ENCODE measurements at regions not wholly inside any gene's neighbourhood (a gene's known extent, or its start where the extent isn't known, plus 50 kb on each side); places are given as distances from the start of the nearest gene placed in this dataset.

DNA sequence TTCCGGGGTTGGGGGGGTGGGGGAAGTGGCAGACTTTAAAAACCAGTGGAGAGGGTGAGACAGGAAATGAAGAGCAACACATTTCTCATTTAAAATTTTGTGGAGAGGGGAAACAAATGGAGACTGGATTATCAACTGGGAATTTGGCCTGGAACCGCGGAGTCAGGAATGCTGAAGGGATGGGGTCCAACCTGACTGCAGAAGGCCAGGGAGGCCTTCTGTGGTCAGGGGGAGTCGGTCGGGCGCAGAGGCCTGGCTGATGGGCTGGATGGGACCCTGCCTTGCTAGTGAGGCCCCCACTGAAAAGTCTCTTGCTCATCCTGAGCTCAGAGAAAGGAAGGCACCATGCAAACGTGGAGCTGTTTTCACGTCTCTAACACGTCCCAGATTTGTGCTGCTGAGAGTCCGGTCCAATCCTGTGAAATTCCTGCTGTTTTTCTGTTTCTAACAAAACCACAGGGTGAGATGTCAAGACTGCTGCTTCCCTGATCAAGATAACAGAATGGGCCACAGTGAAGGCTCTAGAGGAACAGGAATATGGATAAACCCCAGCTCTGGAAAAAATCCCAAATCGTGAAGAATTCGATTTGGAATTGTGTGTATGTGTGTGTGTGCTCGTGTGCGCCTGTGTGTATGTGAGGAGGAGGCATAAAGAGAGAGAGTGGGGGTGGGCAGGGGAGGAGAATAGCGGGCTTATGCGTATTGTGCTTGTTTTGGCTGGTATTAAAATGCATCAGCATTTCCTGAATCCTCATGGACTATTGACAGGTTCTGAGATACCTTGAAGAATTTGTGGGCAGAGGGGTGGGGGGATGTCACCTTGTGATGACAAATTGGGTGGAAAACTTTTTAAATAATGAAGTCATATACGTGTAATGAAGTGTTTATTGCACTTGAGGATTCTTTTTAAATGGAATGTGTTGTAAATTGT lies 117.4 kb downstream of the NGF start:
- no peak overlapping the region for H3K18ac ChIP-seq (ENCODE audit: low read depth in 1 of 2, low read length in 2 of 2)

DNA sequence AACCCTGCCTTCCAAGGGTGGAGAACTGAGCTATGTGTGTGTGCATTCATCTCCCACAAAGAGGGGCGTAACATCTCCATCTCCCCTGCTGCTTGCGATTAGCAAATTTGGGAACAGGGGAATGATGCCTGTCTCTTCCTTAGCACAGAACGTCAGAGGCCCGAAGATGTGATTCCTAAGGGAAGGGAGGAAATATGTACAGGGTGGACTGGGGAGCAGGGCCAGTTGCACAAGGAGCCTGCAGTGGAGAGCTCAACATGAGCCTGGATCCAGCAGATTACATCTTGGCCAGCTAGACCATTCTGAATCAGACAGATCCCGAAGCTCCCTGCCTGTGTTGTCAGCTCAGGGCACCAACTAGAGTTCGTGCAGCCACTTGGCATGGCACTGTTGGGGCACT lies 118.1 kb downstream of the NGF start:
- Histone ChIP-seq H3K14ac (ENCODE audit: low read length in 2 of 2) (no peak overlapping the region), H3K79me1 (replicated peaks; ENCODE audit: low read length, poor library complexity, severe bottlenecking) (no peaks in the 10 kb centered on the region), H2BK15ac (ENCODE audit: low read depth, poor library complexity, severe bottlenecking) (no peak overlapping the region), H2BK5ac (ENCODE audit: low read depth, low read length, poor library complexity, severe bottlenecking) (no peak overlapping the region), H3K9me3 (ENCODE audit: control insufficient read depth, low read length) (no peaks in the 10 kb centered on the region), H3K27ac (ENCODE audit: low read length, poor library complexity, severe bottlenecking) (no peak overlapping the region), H3K9ac (ENCODE audit: low read length) (no peak overlapping the region), H3K18ac (ENCODE audit: low read depth in 1 of 2, low read length in 2 of 2) (no peak overlapping the region), H3K36me3 (ENCODE audit: control insufficient read depth in 1 of 2, insufficient read depth in 2 of 2, low read depth in 1 of 2, low read length in 2 of 2) (no peaks in the 10 kb centered on the region), H3K4ac (ENCODE audit: low read depth in 1 of 2, low read length in 2 of 2) (no peak overlapping the region), H2AFZ (ENCODE audit: low read depth, low read length) (no peak overlapping the region), H2BK120ac (ENCODE audit: low read depth, low read length) (no peak overlapping the region), H3K27me3 (ENCODE audit: control insufficient read depth in 1 of 2, insufficient read depth in 1 of 2, low read length in 2 of 2) (no peaks in the 10 kb centered on the region), H3K23ac (ENCODE audit: low read length in 2 of 2) (no peak overlapping the region), H3K4me2 (ENCODE audit: low read length, poor library complexity, severe bottlenecking) (no peak overlapping the region), H2AK5ac (ENCODE audit: low read length, severe bottlenecking) (no peak overlapping the region), H2BK12ac (ENCODE audit: low read length in 2 of 2) (no peak overlapping the region), H3K4me1 (ENCODE audit: control insufficient read depth, insufficient read depth, low read depth, low read length) (peaks cover 2% of the 10 kb centered on the region), H4K8ac (ENCODE audit: low read length) (no peak overlapping the region), H3K4me3 (ENCODE audit: insufficient read depth in 1 of 2, low read depth in 1 of 2, low read length in 2 of 2) (no peak overlapping the region), H4K91ac (ENCODE audit: low read length) (no peak overlapping the region)
- 93% methylated on average over 6 of the region's 6 CpGs for WGBS
- DNase-seq = no peak

More for the DNA sequence above, 117.4 kb downstream of the NGF start:
- no peaks in the 10 kb centered on the region for H3K36me3 ChIP-seq (ENCODE audit: control insufficient read depth in 1 of 2, insufficient read depth in 2 of 2, low read depth in 1 of 2, low read length in 2 of 2)
- H3K27ac ChIP-seq (ENCODE audit: low read length, poor library complexity, severe bottlenecking) = no peak overlapping the region
- H3K27me3 ChIP-seq (ENCODE audit: control insufficient read depth in 1 of 2, insufficient read depth in 1 of 2, low read length in 2 of 2) = no peaks in the 10 kb centered on the region
- H2AK5ac ChIP-seq (ENCODE audit: low read length, severe bottlenecking) = no peak overlapping the region
- WGBS = 90% methylated on average over 17 of the region's 17 CpGs
- H3K79me1 ChIP-seq (replicated peaks; ENCODE audit: low read length, poor library complexity, severe bottlenecking) = no peaks in the 10 kb centered on the region
- no peak overlapping the region for H3K23ac ChIP-seq (ENCODE audit: low read length in 2 of 2)
- no peak overlapping the region for H2BK12ac ChIP-seq (ENCODE audit: low read length in 2 of 2)
- no peak overlapping the region for H2BK15ac ChIP-seq (ENCODE audit: low read depth, poor library complexity, severe bottlenecking)
- no peak overlapping the region for H2AFZ ChIP-seq (ENCODE audit: low read depth, low read length)
- H3K9me3 ChIP-seq (ENCODE audit: control insufficient read depth, low read length) = no peaks in the 10 kb centered on the region
- no peak overlapping the region for H2BK5ac ChIP-seq (ENCODE audit: low read depth, low read length, poor library complexity, severe bottlenecking)
- no peak overlapping the region for H4K8ac ChIP-seq (ENCODE audit: low read length)
- H3K14ac ChIP-seq (ENCODE audit: low read length in 2 of 2) = no peak overlapping the region
- H3K4me2 ChIP-seq (ENCODE audit: low read length, poor library complexity, severe bottlenecking) = no peak overlapping the region
- no peak overlapping the region for H4K91ac ChIP-seq (ENCODE audit: low read length)
- H3K4me3 ChIP-seq (ENCODE audit: insufficient read depth in 1 of 2, low read depth in 1 of 2, low read length in 2 of 2) = no peak overlapping the region
- no peak overlapping the region for H2BK120ac ChIP-seq (ENCODE audit: low read depth, low read length)
- H3K4ac ChIP-seq (ENCODE audit: low read depth in 1 of 2, low read length in 2 of 2) = no peak overlapping the region
- peaks cover 2% of the 10 kb centered on the region for H3K4me1 ChIP-seq (ENCODE audit: control insufficient read depth, insufficient read depth, low read depth, low read length)
- peak overlapping the region; percentile 21 for H3K9ac ChIP-seq (ENCODE audit: low read length)
- no peak for DNase-seq

DNA sequence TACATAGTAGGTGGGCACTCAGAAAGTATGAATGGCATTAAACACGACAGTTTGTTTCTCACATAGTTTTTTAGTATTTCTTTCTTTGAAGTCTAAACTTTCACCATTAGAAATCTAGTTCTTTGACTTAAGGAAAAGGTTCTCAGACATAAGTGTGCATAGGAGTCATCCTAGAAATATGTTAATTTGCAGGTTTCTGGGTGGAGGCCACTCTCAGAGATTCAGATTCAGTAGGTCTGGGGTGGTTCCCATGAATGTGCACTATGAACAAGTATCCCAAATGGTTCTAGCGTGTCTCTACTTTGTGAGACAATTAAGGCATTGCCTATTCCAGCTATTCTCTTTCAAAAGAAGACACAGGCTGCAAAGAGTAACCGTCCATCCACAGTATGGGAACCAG lies 119.3 kb downstream of the NGF start:
- H2AFZ ChIP-seq (ENCODE audit: low read depth, low read length) = no peak overlapping the region
- no peak overlapping the region for H3K27ac ChIP-seq (ENCODE audit: low read length, poor library complexity, severe bottlenecking)
- H3K36me3 ChIP-seq (ENCODE audit: control insufficient read depth in 1 of 2, insufficient read depth in 2 of 2, low read depth in 1 of 2, low read length in 2 of 2) = no peaks in the 10 kb centered on the region
- 94% methylated on average over 2 of the region's 3 CpGs for WGBS
- no peak overlapping the region for H3K23ac ChIP-seq (ENCODE audit: low read length in 2 of 2)
- H2BK15ac ChIP-seq (ENCODE audit: low read depth, poor library complexity, severe bottlenecking) = no peak overlapping the region
- no peaks in the 10 kb centered on the region for H3K79me1 ChIP-seq (replicated peaks; ENCODE audit: low read length, poor library complexity, severe bottlenecking)
- H3K4me1 ChIP-seq (ENCODE audit: control insufficient read depth, insufficient read depth, low read depth, low read length) = peaks cover 2% of the 10 kb centered on the region
- H3K14ac ChIP-seq (ENCODE audit: low read length in 2 of 2) = no peak overlapping the region
- no peak overlapping the region for H2BK12ac ChIP-seq (ENCODE audit: low read length in 2 of 2)
- H3K4me2 ChIP-seq (ENCODE audit: low read length, poor library complexity, severe bottlenecking) = no peak overlapping the region
- no peak overlapping the region for H3K4me3 ChIP-seq (ENCODE audit: insufficient read depth in 1 of 2, low read depth in 1 of 2, low read length in 2 of 2)
- H3K27me3 ChIP-seq (ENCODE audit: control insufficient read depth in 1 of 2, insufficient read depth in 1 of 2, low read length in 2 of 2) = no peaks in the 10 kb centered on the region
- H4K8ac ChIP-seq (ENCODE audit: low read length) = no peak overlapping the region
- no peak overlapping the region for H3K9ac ChIP-seq (ENCODE audit: low read length)
- no peak for DNase-seq
- H3K18ac ChIP-seq (ENCODE audit: low read depth in 1 of 2, low read length in 2 of 2) = no peak overlapping the region
- no peak overlapping the region for H2BK5ac ChIP-seq (ENCODE audit: low read depth, low read length, poor library complexity, severe bottlenecking)
- no peak overlapping the region for H2BK120ac ChIP-seq (ENCODE audit: low read depth, low read length)
- H4K91ac ChIP-seq (ENCODE audit: low read length) = no peak overlapping the region
- no peak overlapping the region for H2AK5ac ChIP-seq (ENCODE audit: low read length, severe bottlenecking)
- no peaks in the 10 kb centered on the region for H3K9me3 ChIP-seq (ENCODE audit: control insufficient read depth, low read length)
- H3K4ac ChIP-seq (ENCODE audit: low read depth in 1 of 2, low read length in 2 of 2) = no peak overlapping the region

DNA sequence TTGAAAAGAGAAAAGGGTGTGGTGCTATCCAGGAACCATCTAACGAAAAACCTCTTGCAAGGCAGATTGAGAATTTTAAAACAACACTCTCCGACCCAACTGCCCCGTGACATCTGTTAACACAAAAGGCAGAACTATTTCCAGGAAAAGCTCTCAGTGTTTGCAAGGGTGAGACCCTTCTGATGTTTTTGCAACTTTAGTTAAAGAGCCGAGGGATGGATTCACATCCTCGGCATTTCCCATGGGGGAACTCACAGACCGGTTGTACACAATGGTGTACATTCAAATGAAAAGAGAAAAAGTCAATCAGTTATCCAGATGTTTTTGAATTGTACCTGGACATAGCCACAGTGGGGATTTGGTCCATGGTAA lies 120.0 kb downstream of the NGF start:
- no peaks in the 10 kb centered on the region for H3K36me3 ChIP-seq (ENCODE audit: control insufficient read depth in 1 of 2, insufficient read depth in 2 of 2, low read depth in 1 of 2, low read length in 2 of 2)
- no peak for DNase-seq
- H2BK12ac ChIP-seq (ENCODE audit: low read length in 2 of 2) = no peak overlapping the region
- H3K14ac ChIP-seq (ENCODE audit: low read length in 2 of 2) = no peak overlapping the region
- H4K8ac ChIP-seq (ENCODE audit: low read length) = no peak overlapping the region
- no peaks in the 10 kb centered on the region for H3K9me3 ChIP-seq (ENCODE audit: control insufficient read depth, low read length)
- no peak overlapping the region for H4K91ac ChIP-seq (ENCODE audit: low read length)
- 81% methylated on average over 4 of the region's 6 CpGs for WGBS
- H3K27me3 ChIP-seq (ENCODE audit: control insufficient read depth in 1 of 2, insufficient read depth in 1 of 2, low read length in 2 of 2) = no peaks in the 10 kb centered on the region
- no peak overlapping the region for H2AK5ac ChIP-seq (ENCODE audit: low read length, severe bottlenecking)
- no peak overlapping the region for H2BK120ac ChIP-seq (ENCODE audit: low read depth, low read length)
- H2BK5ac ChIP-seq (ENCODE audit: low read depth, low read length, poor library complexity, severe bottlenecking) = no peak overlapping the region
- H3K4me3 ChIP-seq (ENCODE audit: insufficient read depth in 1 of 2, low read depth in 1 of 2, low read length in 2 of 2) = no peak overlapping the region
- no peaks in the 10 kb centered on the region for H3K4me1 ChIP-seq (ENCODE audit: control insufficient read depth, insufficient read depth, low read depth, low read length)
- no peak overlapping the region for H3K23ac ChIP-seq (ENCODE audit: low read length in 2 of 2)
- no peaks in the 10 kb centered on the region for H3K79me1 ChIP-seq (replicated peaks; ENCODE audit: low read length, poor library complexity, severe bottlenecking)
- no peak overlapping the region for H3K4ac ChIP-seq (ENCODE audit: low read depth in 1 of 2, low read length in 2 of 2)
- H3K9ac ChIP-seq (ENCODE audit: low read length) = peak overlapping the region; percentile 17
- no peak overlapping the region for H3K4me2 ChIP-seq (ENCODE audit: low read length, poor library complexity, severe bottlenecking)
- H2BK15ac ChIP-seq (ENCODE audit: low read depth, poor library complexity, severe bottlenecking) = no peak overlapping the region
- H3K27ac ChIP-seq (ENCODE audit: low read length, poor library complexity, severe bottlenecking) = no peak overlapping the region
- no peak overlapping the region for H3K18ac ChIP-seq (ENCODE audit: low read depth in 1 of 2, low read length in 2 of 2)
- H2AFZ ChIP-seq (ENCODE audit: low read depth, low read length) = no peak overlapping the region

All from mesenchymal stem cell (in vitro differentiated cells and primary cell).